PC-9 (cell line): ENCODE measurements at regions not wholly inside any gene's neighbourhood (a gene's known extent, or its start where the extent isn't known, plus 50 kb on each side); places are given as distances from the start of the nearest gene placed in this dataset.
A peak's percentile ranks its signal among the peaks of the same experiment; 100 is the strongest.

Experiments
- EZH2 ChIP-seq: fragments of 200-600 bp; sonication (generic); IDR thresholded peaks from 2 replicates; pipeline ENCODE4 v1.8.0; 2017; ENCODE audit warnings: antibody characterized with exemption, low read depth
- TF ChIP-seq, protein P1 (sequence below): fragments of 200-600 bp; sonication (generic); conservative IDR thresholded peaks from 2 replicates; pipeline ENCODE4 v1.6.1; 2017; ENCODE audit warnings: mixed run types, antibody characterized with exemption, mild to moderate bottlenecking, moderate library complexity

DNA sequence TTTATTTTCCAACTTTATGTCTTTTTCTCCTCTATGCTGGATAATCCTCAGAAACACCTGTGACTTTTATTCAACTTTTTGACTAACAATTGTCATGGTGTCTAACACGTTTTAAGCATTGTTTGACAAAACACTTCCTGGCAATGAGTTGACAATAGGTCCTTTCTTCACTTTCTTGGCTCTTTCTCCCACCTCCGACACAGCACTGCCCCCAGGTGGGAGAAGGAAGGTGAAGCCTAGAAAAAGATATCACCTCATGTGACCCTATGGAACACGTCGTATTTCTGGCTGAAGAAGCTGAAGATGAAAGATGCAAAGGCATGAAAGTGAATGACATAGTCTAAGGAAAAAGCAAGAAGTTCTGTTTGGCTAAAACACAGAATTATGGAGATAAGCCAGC lies 430.0 kb downstream of the ETNK1 start:
- TF ChIP-seq, protein P1, sequence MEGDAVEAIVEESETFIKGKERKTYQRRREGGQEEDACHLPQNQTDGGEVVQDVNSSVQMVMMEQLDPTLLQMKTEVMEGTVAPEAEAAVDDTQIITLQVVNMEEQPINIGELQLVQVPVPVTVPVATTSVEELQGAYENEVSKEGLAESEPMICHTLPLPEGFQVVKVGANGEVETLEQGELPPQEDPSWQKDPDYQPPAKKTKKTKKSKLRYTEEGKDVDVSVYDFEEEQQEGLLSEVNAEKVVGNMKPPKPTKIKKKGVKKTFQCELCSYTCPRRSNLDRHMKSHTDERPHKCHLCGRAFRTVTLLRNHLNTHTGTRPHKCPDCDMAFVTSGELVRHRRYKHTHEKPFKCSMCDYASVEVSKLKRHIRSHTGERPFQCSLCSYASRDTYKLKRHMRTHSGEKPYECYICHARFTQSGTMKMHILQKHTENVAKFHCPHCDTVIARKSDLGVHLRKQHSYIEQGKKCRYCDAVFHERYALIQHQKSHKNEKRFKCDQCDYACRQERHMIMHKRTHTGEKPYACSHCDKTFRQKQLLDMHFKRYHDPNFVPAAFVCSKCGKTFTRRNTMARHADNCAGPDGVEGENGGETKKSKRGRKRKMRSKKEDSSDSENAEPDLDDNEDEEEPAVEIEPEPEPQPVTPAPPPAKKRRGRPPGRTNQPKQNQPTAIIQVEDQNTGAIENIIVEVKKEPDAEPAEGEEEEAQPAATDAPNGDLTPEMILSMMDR: peak; percentile 52
- TF ChIP-seq EZH2: no peak
